GM12872 (cell line): ENCODE measurements at regions not wholly inside any gene's neighbourhood (a gene's known extent, or its start where the extent isn't known, plus 50 kb on each side); places are given as distances from the start of the nearest gene placed in this dataset.

ENCODE experiments used
- CTCF ChIP-seq: IDR thresholded peaks from 3 replicates; pipeline ENCODE4 v1.5.1; 2011; ENCODE audit warnings: low read depth, mild to moderate bottlenecking, low read length, moderate library complexity; ENCODE audit not compliant: insufficient read depth

- TF ChIP-seq CTCF = no peak
These were observed 333.9 kb upstream of the CNR1 start for GRCh38 chr6:88499845-88500699.

DNA sequence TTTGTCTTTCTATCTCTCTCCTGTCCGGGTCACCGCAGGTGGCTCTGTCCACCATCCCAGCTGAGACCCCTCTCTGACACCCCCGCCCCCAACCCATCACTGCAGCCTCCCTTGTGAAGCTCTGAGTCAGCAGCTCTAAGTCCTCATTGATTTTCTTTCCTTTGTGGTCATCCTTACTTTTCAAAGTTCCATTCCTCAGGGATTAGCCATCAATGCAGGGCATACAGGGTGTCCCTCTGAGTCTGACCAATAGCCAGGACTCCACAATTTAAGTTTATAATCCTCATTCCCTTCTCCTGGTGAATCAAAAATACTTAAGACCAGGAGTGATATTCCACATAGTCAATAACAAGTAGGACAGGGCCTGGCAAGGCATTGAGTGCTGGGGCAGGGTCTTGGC lies 333.3 kb upstream of the CNR1 start:
- TF ChIP-seq CTCF = no peak

GRCh38 chr6:88494401-88495140 lies 328.4 kb upstream of the CNR1 start:
- TF ChIP-seq CTCF = no peak

- TF ChIP-seq CTCF = no peak
These were observed 327.6 kb upstream of the CNR1 start for GRCh38 chr6:88493717-88494116.

DNA sequence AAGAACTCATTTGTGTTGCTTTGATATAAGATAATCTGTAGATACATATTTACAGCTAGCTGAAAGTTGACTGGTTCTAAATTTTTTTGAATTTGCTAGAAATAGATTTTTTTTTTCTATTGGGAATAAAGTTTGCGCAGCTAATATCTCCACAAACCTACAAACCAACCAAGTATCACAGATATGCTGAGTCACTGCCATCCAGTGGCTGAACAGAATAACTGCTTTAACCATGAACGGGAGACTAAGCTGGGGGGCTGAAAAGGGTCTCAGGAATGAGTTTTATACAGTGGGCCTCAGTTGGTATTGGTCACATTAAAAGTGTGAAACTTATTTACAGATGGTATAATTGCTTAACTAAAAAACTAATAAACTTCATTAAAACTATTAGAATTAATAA lies 326.7 kb upstream of the CNR1 start:
- TF ChIP-seq CTCF = peak; percentile 43

DNA sequence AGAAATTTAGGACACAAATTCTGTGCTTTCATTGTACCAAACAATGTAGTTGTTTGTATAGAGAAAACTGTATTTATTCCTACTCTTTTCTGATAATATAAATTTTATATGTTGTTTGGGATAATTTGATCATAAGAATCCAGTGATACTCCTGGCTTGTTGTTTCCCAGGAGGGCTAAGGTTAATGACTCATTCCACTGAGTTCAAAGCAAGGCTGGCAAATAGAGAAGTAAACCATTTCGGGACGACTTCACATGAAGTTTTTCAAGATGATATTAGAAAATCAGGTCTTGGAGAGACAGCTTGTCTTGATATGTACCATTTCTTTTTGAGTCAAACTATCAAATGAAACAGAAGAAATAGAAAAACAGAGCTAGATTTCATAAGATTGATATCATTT lies 326.1 kb upstream of the CNR1 start:
- TF ChIP-seq CTCF = no peak

DNA sequence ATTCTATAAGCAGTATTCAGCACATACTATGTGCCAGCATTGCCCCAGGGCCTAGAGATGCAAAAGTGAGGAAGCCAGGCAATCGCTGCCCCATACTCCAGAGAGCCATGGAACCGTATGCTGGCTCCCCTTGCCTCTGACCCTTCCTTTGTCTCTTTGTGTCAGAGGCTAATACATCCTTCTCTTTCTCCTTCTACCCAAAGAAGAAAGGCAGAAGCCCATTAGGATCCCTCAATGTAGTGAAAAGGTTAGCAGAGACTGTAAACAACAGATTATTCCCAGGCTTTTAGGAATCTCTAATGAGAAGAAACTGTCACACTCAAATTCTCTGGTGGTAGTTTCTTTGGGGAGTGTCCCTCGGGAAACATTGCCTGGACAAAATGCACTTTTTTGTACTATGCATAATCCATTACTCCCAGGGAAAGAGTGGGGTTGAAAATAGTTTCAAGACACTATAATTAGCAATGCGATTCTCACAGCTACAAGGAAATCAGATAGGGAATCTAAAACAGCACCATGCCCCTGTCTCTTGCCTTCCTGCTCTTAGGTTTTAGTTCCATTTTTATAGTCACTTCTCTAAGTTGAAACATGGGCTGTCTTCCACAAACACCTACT lies 325.2 kb upstream of the CNR1 start:
- no peak for TF ChIP-seq CTCF
